ENCODE measurements at regions not wholly inside any gene's neighbourhood (a gene's known extent, or its start where the extent isn't known, plus 50 kb on each side); places are given as distances from the start of the nearest gene placed in this dataset.

GRCh38 chr2:55751966-55752365 is 58.3 kb upstream of the PNPT1 start:
- Histone ChIP-seq H3K9ac (no peak overlapping the region), H3K79me2 (no peaks in the 10 kb centered on the region), H3K9me3 (ENCODE audit: control insufficient read depth, low read length) (no peaks in the 10 kb centered on the region), H3K4me3 (ENCODE audit: low read depth, low read length) (no peak overlapping the region), H3K27ac (no peak overlapping the region), H3K36me3 (ENCODE audit: control insufficient read depth, insufficient read depth, low read length) (no peaks in the 10 kb centered on the region), H3K4me1 (no peaks in the 10 kb centered on the region), H3K4me2 (ENCODE audit: low read length) (no peak overlapping the region), H2AFZ (no peak overlapping the region), H3K27me3 (ENCODE audit: control insufficient read depth, insufficient read depth, low read length) (no peaks in the 10 kb centered on the region)
- no peak for TF ChIP-seq CTCF (IDR thresholded peaks at IDR 0.05)

- no peaks in the 10 kb centered on the region for H3K79me2 ChIP-seq
- no peak overlapping the region for H3K4me2 ChIP-seq (ENCODE audit: low read length)
- H3K27ac ChIP-seq = no peak overlapping the region
- no peak for TF ChIP-seq CTCF (IDR thresholded peaks at IDR 0.05)
- no peaks in the 10 kb centered on the region for H3K36me3 ChIP-seq (ENCODE audit: control insufficient read depth, insufficient read depth, low read length)
- no peaks in the 10 kb centered on the region for H3K9me3 ChIP-seq (ENCODE audit: control insufficient read depth, low read length)
- no peak overlapping the region for H3K4me3 ChIP-seq (ENCODE audit: low read depth, low read length)
- H3K4me1 ChIP-seq = no peaks in the 10 kb centered on the region
- H3K27me3 ChIP-seq (ENCODE audit: control insufficient read depth, insufficient read depth, low read length) = no peaks in the 10 kb centered on the region
- no peak overlapping the region for H3K9ac ChIP-seq
- no peak overlapping the region for H2AFZ ChIP-seq
Observed at GRCh38 chr2:55743583-55743982, 49.9 kb upstream of the PNPT1 start.
